ENCODE measurements at regions not wholly inside any gene's neighbourhood (a gene's known extent, or its start where the extent isn't known, plus 50 kb on each side); places are given as distances from the start of the nearest gene placed in this dataset.

DNA sequence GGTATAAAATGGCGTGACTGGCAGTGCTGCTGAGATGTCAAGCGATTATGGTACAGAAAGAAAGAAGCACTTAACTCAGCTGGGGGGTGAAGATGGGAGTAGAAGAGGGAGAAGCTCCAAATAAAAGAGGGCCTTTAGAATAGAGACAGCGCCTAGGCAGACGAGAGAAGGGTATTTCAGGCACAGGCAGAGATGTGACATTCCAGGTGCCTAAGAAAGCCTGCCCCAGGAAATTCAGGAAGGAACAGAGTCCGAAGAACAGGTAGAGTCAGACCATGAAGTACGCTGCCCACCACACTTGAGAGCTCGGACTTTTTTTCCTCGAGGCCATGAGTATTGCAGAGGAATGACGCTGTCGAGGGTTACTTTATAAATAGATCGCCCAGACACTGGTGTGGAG is 170.9 kb upstream of the ATF7IP start:
- no peak overlapping the region for H3K4me3 ChIP-seq (ENCODE audit: control insufficient read depth, low read depth, low read length)
- no peak for TF ChIP-seq CTCF (conservative IDR thresholded peaks at IDR 0.05; ENCODE audit: control insufficient read depth, insufficient read depth, low read depth, low read length)
- DNase-seq (ENCODE audit: low read depth) = no peak

GRCh38 chr12:14199455-14200198 is 165.9 kb upstream of the ATF7IP start:
- no peak for DNase-seq (ENCODE audit: low read depth)
- H3K4me3 ChIP-seq (ENCODE audit: control insufficient read depth, low read depth, low read length) = no peak overlapping the region
- TF ChIP-seq CTCF (conservative IDR thresholded peaks at IDR 0.05; ENCODE audit: control insufficient read depth, insufficient read depth, low read depth, low read length) = no peak

DNA sequence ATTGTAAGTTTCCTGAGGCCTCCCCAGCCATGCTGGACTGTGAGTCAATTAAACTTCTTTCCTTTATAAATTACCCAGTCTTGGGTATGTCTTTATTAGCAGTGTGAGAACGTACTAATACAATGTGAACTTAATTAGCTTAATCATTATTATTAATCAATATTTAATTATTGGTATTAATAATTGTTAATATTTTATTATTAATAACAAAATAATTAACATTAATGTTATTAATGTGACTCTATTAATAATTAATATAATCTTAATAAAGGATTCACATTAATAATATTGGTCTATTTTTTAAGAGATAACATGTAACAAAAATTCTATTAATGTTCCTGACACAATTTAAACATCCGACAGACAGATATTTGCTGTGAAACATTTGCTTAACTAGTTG is 164.9 kb upstream of the ATF7IP start:
- TF ChIP-seq CTCF (conservative IDR thresholded peaks at IDR 0.05; ENCODE audit: control insufficient read depth, insufficient read depth, low read depth, low read length) = no peak
- no peak overlapping the region for H3K4me3 ChIP-seq (ENCODE audit: control insufficient read depth, low read depth, low read length)
- no peak for DNase-seq (ENCODE audit: low read depth)

DNA sequence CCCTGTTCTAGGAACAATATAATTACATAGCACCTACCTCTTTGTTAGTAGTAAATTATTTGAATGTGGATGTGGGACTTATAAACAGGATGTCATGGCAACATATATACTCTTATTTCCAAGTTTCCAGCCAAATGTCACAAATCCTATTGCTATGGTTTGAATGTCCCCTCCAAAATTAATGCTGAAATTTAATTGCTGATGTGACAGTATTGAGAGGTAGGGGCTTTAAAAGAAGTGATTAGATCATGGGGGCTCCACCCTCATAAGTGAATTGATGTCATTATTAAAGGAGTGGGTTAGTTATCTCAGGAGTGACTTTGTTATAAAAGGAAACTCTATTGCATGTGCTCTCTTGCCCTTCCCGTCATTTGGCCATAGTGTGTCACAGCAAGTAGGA is 164.2 kb upstream of the ATF7IP start:
- DNase-seq (ENCODE audit: low read depth) = no peak
- H3K4me3 ChIP-seq (ENCODE audit: control insufficient read depth, low read depth, low read length) = no peak overlapping the region
- no peak for TF ChIP-seq CTCF (conservative IDR thresholded peaks at IDR 0.05; ENCODE audit: control insufficient read depth, insufficient read depth, low read depth, low read length)

DNA sequence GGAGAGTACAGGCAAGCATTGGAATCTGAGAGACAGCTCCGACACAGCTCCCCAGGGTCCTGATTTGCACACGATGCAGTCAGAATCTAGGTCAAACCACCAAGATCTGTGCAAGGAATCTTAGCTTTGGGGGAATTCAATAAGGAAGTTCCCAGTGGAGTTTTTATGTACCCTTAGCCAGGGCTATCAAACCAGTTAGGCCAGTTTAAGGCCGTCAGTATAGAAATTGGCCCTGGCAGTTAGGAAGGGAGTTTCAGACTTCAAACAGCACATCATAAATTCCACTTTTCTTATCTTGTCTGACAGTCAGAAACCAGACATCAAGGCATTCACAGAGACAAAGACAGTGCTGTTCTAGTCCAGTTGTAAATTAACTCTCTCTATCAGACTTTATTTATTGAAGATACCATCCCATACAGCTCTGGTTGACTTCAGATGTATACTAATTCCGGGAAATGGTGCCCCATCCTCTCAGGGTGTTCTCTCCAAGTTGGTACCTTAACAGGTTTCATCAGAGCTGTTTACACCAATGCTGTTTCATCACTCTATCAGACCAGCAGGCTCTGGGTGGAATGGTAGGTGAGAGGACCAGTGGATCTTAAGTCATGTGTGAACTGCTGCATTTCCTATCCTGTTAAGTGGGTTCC is 157.5 kb upstream of the ATF7IP start:
- no peak for DNase-seq (ENCODE audit: low read depth)
- TF ChIP-seq CTCF (conservative IDR thresholded peaks at IDR 0.05; ENCODE audit: control insufficient read depth, insufficient read depth, low read depth, low read length) = no peak
- no peak overlapping the region for H3K4me3 ChIP-seq (ENCODE audit: control insufficient read depth, low read depth, low read length)

GRCh38 chr12:14211947-14212387 is 153.5 kb upstream of the ATF7IP start:
- H3K4me3 ChIP-seq (ENCODE audit: control insufficient read depth, low read depth, low read length) = no peak overlapping the region
- DNase-seq (ENCODE audit: low read depth) = no peak
- TF ChIP-seq CTCF (conservative IDR thresholded peaks at IDR 0.05; ENCODE audit: control insufficient read depth, insufficient read depth, low read depth, low read length) = no peak

All from fibroblast of mammary gland (primary cell).